ENCODE measurements at regions not wholly inside any gene's neighbourhood (a gene's known extent, or its start where the extent isn't known, plus 50 kb on each side); places are given as distances from the start of the nearest gene placed in this dataset.

DNA sequence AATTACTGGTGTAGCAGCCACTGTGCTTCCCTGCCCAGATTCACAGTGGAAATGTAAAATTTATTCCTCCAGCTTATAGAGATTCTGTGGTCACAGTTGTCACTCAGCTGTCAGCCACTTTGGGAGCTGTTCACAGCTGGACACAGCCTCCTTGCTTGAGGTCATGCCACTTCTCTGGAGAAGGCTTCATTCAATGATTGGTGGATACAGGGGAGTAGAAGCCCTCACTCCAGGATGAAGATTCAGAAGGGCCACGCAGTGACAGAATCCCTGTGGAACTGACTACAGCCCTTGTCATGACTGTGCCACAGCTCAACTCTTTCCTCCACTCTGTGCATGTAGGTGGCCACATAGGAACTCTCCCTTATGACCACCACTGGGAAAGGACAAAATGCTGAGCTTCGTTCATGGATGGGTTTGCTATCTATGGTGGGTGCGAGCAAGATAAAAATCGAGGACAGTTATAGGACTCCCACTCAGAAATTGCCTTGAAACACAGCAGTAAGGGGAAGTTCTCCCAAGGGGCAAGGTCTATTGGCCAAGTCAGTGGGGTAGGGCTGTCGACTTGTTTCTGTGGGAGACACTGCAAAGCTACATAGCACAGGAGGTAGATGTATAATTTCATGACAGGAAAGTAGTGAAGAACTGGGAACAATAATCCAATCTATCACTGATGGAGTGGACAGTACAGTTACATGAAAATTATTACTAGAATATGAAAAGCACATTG is 98.7 kb downstream of the CCNA1 start:
- Histone ChIP-seq H2BK20ac (ENCODE audit: low read length) (no peak overlapping the region), H4K91ac (replicated peaks; ENCODE audit: insufficient read length, low read length) (no peak overlapping the region), H3K14ac (ENCODE audit: insufficient read length) (no peak overlapping the region), H3K9ac (replicated peaks in 1 of 4; ENCODE audit: extremely low read depth in 1 of 4, low read depth in 3 of 4, low read length in 3 of 4) (no peak overlapping the region), H3K79me1 (ENCODE audit: low read depth, low read length) (no peaks in the 10 kb centered on the region), H3K79me2 (ENCODE audit: control insufficient read depth in 1 of 2, insufficient read depth in 2 of 2, low read length in 2 of 2) (no peaks in the 10 kb centered on the region), H3K9me3 (ENCODE audit: insufficient read depth in 2 of 2, low read depth in 1 of 2, low read length in 1 of 2) (peaks cover 3% of the 10 kb centered on the region in 2 experiments; a peak in 2 of 4 replicates), H3K18ac (ENCODE audit: extremely low read depth, low read length) (no peak overlapping the region), H2BK5ac (ENCODE audit: low read depth, low read length) (no peak overlapping the region), H2AFZ (ENCODE audit: low read length) (no peak overlapping the region), H3K23ac (ENCODE audit: insufficient read length) (no peak overlapping the region), H2BK120ac (replicated peaks; ENCODE audit: low read depth, low read length) (peak overlapping the region; percentile 15), H4K20me1 (replicated peaks in 1 of 2; ENCODE audit: control insufficient read depth in 1 of 2, insufficient read depth in 2 of 2, low read length in 2 of 2) (no peaks in the 10 kb centered on the region), H3K27ac (ENCODE audit: low read depth, low read length) (no peak overlapping the region), H3K56ac (replicated peaks; ENCODE audit: insufficient read length, low read depth, low read length) (no peak overlapping the region), H2BK15ac (ENCODE audit: low read length) (peak overlapping the region; percentile 20; the same call in 1 of the 2 replicates), H4K5ac (ENCODE audit: insufficient read length, low read depth, low read length) (no peak overlapping the region), H3K4me3 (ENCODE audit: extremely low read depth in 1 of 4, insufficient read depth in 2 of 4, low read depth in 3 of 4, low read length in 4 of 4) (no peak overlapping the region), H3K4me1 (replicated peaks in 1 of 4; ENCODE audit: control insufficient read depth in 3 of 4, insufficient read depth in 4 of 4, low read length in 3 of 4) (peaks cover 0 to 11% (median 3%) of the 10 kb centered on the region in 4 experiments; a peak in 3 of 7 replicates), H2BK12ac (ENCODE audit: low read depth, low read length) (no peak overlapping the region), H3K4me2 (ENCODE audit: insufficient read depth in 1 of 2, low read depth in 2 of 2, low read length in 2 of 2) (no peak overlapping the region), H3K36me3 (ENCODE audit: control insufficient read depth in 2 of 4, insufficient read depth in 4 of 4, low read length in 3 of 4) (no peaks in the 10 kb centered on the region), H3K23me2 (ENCODE audit: low read depth, low read length) (no peaks in the 10 kb centered on the region), H3K27me3 (replicated peaks in 1 of 4; ENCODE audit: control insufficient read depth in 3 of 4, extremely low read depth in 1 of 4, insufficient read depth in 3 of 4, low read length in 3 of 4) (no peaks in the 10 kb centered on the region; a peak in 1 of 7 replicates), H2AK5ac (ENCODE audit: low read depth, low read length) (no peak overlapping the region), H4K8ac (ENCODE audit: extremely low read depth, insufficient read depth, low read length) (no peak overlapping the region), H3K4ac (replicated peaks; ENCODE audit: insufficient read length, low read depth, low read length) (no peak overlapping the region)
- FAIRE-seq (no peak), DNase-seq (ENCODE audit: low read depth in 1 of 2, low spot score in 2 of 2) (no peak)
- WGBS, 2 experiments (ENCODE audit: extremely low coverage in 1 of 2, insufficient coverage in 1 of 2, insufficient read length in 1 of 2, insufficient replicate concordance in 2 of 2, low coverage in 1 of 2, low lambda C conversion rate in 2 of 2, missing lambda C conversion rate in 1 of 2): 82% methylated on average over 5 of the region's 5 CpGs; no CpG with 5 or more reads in 1 of the 2 experiments
- CTCF ChIA-PET (ENCODE audit: partially characterized antibody): interaction anchor here (1.3 kb wide), 1 partner anchor 255 kb away, joined by 3 read pairs; no protein-coding TSS in a partner anchor
- POLR2A ChIA-PET (ENCODE audit: partially characterized antibody): interaction anchor here (1.1 kb wide), 1 partner anchor 13 kb away, joined by 3 read pairs; no protein-coding TSS in a partner anchor
- no peak for TF ChIP-seq SP4 (IDR thresholded peaks at IDR 0.05; ENCODE audit: low read length)
- TF ChIP-seq SRF (IDR thresholded peaks at IDR 0.05; ENCODE audit: low read depth, low read length): no peak
- no peak for TF ChIP-seq JUND (IDR thresholded peaks at IDR 0.05; ENCODE audit: low read length)
- TF ChIP-seq TAF7 (optimal IDR thresholded peaks at IDR 0.05; ENCODE audit: borderline replicate concordance, low read depth, low read length): no peak
- no peak for TF ChIP-seq CHD2 (IDR thresholded peaks at IDR 0.05; ENCODE audit: low read length)
- no peak for TF ChIP-seq SAP30 (IDR thresholded peaks at IDR 0.05; ENCODE audit: insufficient read depth, insufficient replicate concordance, low read length)
- no peak for TF ChIP-seq POLR2A (IDR thresholded peaks at IDR 0.05; ENCODE audit: control extremely low read depth in 1 of 2, low read depth in 2 of 2, low read length in 2 of 2)
- no peak for TF ChIP-seq YY1 (IDR thresholded peaks at IDR 0.05; ENCODE audit: low read depth, low read length)
- no peak for TF ChIP-seq RBBP5 (IDR thresholded peaks at IDR 0.05; ENCODE audit: borderline replicate concordance, low read depth, low read length)
- no peak for TF ChIP-seq TEAD4 (IDR thresholded peaks at IDR 0.05; ENCODE audit: low read depth, low read length)
- TF ChIP-seq NRF1 (IDR thresholded peaks at IDR 0.05; ENCODE audit: low read depth, low read length): no peak
- TF ChIP-seq EZH2 (IDR thresholded peaks at IDR 0.05; ENCODE audit: low read depth, low read length, severe bottlenecking): no peak
